H1 (cell line): ENCODE measurements at regions not wholly inside any gene's neighbourhood (a gene's known extent, or its start where the extent isn't known, plus 50 kb on each side); places are given as distances from the start of the nearest gene placed in this dataset.
A peak's percentile ranks its signal among the peaks of the same experiment; 100 is the strongest.

Source experiments
- GABPA ChIP-seq: IDR thresholded peaks from 2 replicates; pipeline ENCODE4 v1.6.1; 2011; ENCODE audit warnings: mild to moderate bottlenecking, low read length, moderate library complexity, borderline replicate concordance; ENCODE audit not compliant: insufficient read depth
- HDAC6 ChIP-seq: IDR thresholded peaks from one replicate; pipeline ENCODE4 v1.7.1; 2012; ENCODE audit warnings: low read depth, mild to moderate bottlenecking, inconsistent platforms, low read length, moderate library complexity
- KDM5A ChIP-seq: fragments of 200-600 bp; IDR thresholded peaks from 2 replicates; pipeline ENCODE4 v1.7.1; 2012; ENCODE audit warnings: mild to moderate bottlenecking, low read length, inconsistent platforms, mixed read lengths
- PHF8 ChIP-seq: fragments of 200-600 bp; sonication (generic); conservative IDR thresholded peaks from 2 replicates; pipeline ENCODE4 v1.7.1; 2012; ENCODE audit warnings: low read depth, mild to moderate bottlenecking, inconsistent platforms, low read length, moderate library complexity
- RXRA ChIP-seq: IDR thresholded peaks from 2 replicates; pipeline ENCODE4 v1.6.1; 2011; ENCODE audit warnings: low read depth, mild to moderate bottlenecking, low read length, moderate library complexity; ENCODE audit not compliant: insufficient read depth
- SUZ12 ChIP-seq: fragments of 200-600 bp; sonication (generic); IDR thresholded peaks from 2 replicates; pipeline ENCODE4 v1.6.1; 2012; ENCODE audit warnings: mild to moderate bottlenecking, inconsistent platforms, low read length, moderate library complexity, mixed read lengths
- TF ChIP-seq, protein P1 (sequence below): fragments of 300-600 bp; sonication (generic); IDR thresholded peaks from 2 replicates; pipeline ENCODE4 v1.7.1; 2012; ENCODE audit warnings: low read length, moderate library complexity, mild to moderate bottlenecking, inconsistent platforms; ENCODE audit not compliant: insufficient replicate concordance
- TF ChIP-seq, protein P2 (sequence below): IDR thresholded peaks from 2 replicates; pipeline ENCODE4 v1.6.1; 2012; ENCODE audit warnings: inconsistent platforms
- TF ChIP-seq, protein P3 (sequence below): IDR thresholded peaks from 2 replicates; pipeline ENCODE4 v1.6.1; 2011; ENCODE audit warnings: low read length, improper control_type of control experiment

DNA sequence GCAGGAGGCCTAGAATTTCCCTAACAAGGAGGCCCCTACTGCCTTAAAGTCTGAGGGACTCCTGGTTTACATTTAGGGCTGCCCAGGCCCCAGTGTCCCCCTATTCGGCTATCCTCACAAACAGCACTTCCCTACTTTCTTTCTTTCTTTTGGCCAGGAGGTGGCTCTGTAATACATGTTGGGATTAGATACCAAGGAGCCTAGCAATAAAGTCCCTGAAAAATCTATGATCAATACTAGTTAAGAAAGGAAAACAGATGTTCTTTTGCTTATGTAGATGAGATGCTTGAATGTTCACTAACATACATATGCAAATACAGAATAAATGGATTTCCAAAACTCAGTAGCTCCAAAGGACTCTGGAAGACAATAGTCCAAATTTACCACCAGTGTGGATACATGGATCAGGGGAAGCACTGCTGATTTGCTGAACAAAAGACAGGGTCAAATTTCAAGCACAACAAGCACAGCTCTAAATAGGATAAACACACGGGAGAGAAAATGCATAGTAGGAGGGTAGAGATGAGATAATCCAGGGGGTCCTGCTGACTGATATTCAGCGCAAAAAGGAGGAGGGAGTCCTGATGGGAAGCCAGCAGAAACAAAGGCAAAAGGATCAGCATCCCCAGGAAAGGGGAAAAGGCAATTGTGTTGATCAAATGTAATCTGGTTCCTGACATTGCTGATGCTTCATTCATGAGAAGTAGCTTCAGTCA is 240.0 kb downstream of the NUF2 start (continued):
- TF ChIP-seq, protein P1, sequence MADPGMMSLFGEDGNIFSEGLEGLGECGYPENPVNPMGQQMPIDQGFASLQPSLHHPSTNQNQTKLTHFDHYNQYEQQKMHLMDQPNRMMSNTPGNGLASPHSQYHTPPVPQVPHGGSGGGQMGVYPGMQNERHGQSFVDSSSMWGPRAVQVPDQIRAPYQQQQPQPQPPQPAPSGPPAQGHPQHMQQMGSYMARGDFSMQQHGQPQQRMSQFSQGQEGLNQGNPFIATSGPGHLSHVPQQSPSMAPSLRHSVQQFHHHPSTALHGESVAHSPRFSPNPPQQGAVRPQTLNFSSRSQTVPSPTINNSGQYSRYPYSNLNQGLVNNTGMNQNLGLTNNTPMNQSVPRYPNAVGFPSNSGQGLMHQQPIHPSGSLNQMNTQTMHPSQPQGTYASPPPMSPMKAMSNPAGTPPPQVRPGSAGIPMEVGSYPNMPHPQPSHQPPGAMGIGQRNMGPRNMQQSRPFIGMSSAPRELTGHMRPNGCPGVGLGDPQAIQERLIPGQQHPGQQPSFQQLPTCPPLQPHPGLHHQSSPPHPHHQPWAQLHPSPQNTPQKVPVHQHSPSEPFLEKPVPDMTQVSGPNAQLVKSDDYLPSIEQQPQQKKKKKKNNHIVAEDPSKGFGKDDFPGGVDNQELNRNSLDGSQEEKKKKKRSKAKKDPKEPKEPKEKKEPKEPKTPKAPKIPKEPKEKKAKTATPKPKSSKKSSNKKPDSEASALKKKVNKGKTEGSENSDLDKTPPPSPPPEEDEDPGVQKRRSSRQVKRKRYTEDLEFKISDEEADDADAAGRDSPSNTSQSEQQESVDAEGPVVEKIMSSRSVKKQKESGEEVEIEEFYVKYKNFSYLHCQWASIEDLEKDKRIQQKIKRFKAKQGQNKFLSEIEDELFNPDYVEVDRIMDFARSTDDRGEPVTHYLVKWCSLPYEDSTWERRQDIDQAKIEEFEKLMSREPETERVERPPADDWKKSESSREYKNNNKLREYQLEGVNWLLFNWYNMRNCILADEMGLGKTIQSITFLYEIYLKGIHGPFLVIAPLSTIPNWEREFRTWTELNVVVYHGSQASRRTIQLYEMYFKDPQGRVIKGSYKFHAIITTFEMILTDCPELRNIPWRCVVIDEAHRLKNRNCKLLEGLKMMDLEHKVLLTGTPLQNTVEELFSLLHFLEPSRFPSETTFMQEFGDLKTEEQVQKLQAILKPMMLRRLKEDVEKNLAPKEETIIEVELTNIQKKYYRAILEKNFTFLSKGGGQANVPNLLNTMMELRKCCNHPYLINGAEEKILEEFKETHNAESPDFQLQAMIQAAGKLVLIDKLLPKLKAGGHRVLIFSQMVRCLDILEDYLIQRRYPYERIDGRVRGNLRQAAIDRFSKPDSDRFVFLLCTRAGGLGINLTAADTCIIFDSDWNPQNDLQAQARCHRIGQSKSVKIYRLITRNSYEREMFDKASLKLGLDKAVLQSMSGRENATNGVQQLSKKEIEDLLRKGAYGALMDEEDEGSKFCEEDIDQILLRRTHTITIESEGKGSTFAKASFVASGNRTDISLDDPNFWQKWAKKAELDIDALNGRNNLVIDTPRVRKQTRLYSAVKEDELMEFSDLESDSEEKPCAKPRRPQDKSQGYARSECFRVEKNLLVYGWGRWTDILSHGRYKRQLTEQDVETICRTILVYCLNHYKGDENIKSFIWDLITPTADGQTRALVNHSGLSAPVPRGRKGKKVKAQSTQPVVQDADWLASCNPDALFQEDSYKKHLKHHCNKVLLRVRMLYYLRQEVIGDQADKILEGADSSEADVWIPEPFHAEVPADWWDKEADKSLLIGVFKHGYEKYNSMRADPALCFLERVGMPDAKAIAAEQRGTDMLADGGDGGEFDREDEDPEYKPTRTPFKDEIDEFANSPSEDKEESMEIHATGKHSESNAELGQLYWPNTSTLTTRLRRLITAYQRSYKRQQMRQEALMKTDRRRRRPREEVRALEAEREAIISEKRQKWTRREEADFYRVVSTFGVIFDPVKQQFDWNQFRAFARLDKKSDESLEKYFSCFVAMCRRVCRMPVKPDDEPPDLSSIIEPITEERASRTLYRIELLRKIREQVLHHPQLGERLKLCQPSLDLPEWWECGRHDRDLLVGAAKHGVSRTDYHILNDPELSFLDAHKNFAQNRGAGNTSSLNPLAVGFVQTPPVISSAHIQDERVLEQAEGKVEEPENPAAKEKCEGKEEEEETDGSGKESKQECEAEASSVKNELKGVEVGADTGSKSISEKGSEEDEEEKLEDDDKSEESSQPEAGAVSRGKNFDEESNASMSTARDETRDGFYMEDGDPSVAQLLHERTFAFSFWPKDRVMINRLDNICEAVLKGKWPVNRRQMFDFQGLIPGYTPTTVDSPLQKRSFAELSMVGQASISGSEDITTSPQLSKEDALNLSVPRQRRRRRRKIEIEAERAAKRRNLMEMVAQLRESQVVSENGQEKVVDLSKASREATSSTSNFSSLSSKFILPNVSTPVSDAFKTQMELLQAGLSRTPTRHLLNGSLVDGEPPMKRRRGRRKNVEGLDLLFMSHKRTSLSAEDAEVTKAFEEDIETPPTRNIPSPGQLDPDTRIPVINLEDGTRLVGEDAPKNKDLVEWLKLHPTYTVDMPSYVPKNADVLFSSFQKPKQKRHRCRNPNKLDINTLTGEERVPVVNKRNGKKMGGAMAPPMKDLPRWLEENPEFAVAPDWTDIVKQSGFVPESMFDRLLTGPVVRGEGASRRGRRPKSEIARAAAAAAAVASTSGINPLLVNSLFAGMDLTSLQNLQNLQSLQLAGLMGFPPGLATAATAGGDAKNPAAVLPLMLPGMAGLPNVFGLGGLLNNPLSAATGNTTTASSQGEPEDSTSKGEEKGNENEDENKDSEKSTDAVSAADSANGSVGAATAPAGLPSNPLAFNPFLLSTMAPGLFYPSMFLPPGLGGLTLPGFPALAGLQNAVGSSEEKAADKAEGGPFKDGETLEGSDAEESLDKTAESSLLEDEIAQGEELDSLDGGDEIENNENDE: peak; percentile 94
- TF ChIP-seq HDAC6 (no peak), GABPA (no peak), SUZ12 (no peak), KDM5A (no peak), PHF8 (no peak), RXRA (no peak)
- TF ChIP-seq, protein P2, sequence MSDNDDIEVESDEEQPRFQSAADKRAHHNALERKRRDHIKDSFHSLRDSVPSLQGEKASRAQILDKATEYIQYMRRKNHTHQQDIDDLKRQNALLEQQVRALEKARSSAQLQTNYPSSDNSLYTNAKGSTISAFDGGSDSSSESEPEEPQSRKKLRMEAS: no peak
- TF ChIP-seq, protein P3, sequence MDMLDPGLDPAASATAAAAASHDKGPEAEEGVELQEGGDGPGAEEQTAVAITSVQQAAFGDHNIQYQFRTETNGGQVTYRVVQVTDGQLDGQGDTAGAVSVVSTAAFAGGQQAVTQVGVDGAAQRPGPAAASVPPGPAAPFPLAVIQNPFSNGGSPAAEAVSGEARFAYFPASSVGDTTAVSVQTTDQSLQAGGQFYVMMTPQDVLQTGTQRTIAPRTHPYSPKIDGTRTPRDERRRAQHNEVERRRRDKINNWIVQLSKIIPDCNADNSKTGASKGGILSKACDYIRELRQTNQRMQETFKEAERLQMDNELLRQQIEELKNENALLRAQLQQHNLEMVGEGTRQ: no peak
